ENCODE measurements at regions not wholly inside any gene's neighbourhood (a gene's known extent, or its start where the extent isn't known, plus 50 kb on each side); places are given as distances from the start of the nearest gene placed in this dataset.

GRCh38 chr1:221470000-221470698, 271.7 kb downstream of the DUSP10 start:
- Histone ChIP-seq H3K9me3 (ENCODE audit: low read length) (no peaks in the 10 kb centered on the region), H3K27me3 (ENCODE audit: insufficient read depth, low read length, poor library complexity, severe bottlenecking) (peaks cover 4% of the 10 kb centered on the region), H3K27ac (ENCODE audit: low read depth, low read length) (no peak overlapping the region), H3K4me3 (ENCODE audit: low read length) (no peak overlapping the region), H3K4me1 (ENCODE audit: insufficient read depth, low read length) (no peaks in the 10 kb centered on the region), H3K36me3 (ENCODE audit: insufficient read depth, low read length) (no peaks in the 10 kb centered on the region)
- Mint-ChIP-seq H3K27ac (no peak overlapping the region), H3K4me3 (no peak overlapping the region), H3K9me3 (peaks cover 0 to 11% (median 10%) of the 10 kb centered on the region in 5 donors), H3K36me3 (no peaks in the 10 kb centered on the region), H3K27me3 (peaks cover 17 to 62% of the 10 kb centered on the region in 2 donors), H3K4me1 (no peaks in the 10 kb centered on the region)
- ChIA-PET CTCF (interaction anchor here (1.2 kb wide), 1 partner anchor 985 kb away, joined by 3 read pairs; no protein-coding TSS in a partner anchor), POLR2A (no interaction called here)
- no peak for DNase-seq

DNA sequence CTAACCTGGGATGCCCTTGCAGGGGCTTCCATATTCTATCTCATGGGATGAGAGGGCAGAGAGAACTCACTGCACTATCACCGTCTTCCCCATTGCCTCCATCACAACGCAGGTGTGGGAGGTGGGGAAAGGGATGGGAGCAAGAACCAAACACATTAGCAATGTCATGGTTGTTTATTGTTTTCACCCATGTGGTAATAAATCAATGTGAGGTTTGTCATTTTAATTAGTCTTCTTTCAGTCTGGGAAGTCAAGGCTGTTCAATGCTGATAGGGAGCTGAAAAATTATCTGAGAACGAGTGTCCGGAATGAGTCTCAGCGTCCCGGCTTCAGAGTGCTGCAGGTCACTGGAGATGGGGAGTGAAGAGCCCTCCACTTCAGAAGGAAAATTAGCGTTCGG, 268.5 kb downstream of the DUSP10 start:
- H3K27me3 Mint-ChIP-seq: peaks cover 17 to 53% of the 10 kb centered on the region in 2 donors
- no peaks in the 10 kb centered on the region for H3K36me3 Mint-ChIP-seq
- no peak for DNase-seq
- CTCF ChIA-PET: no interaction called here
- Histone ChIP-seq H3K9me3 (ENCODE audit: low read length) (no peaks in the 10 kb centered on the region), H3K27ac (ENCODE audit: low read depth, low read length) (no peak overlapping the region), H3K36me3 (ENCODE audit: insufficient read depth, low read length) (no peaks in the 10 kb centered on the region), H3K27me3 (ENCODE audit: insufficient read depth, low read length, poor library complexity, severe bottlenecking) (no peaks in the 10 kb centered on the region), H3K4me1 (ENCODE audit: insufficient read depth, low read length) (no peaks in the 10 kb centered on the region), H3K4me3 (ENCODE audit: low read length) (no peak overlapping the region)
- peaks cover 0 to 3% (median 0%) of the 10 kb centered on the region in 3 donors for H3K4me1 Mint-ChIP-seq
- H3K27ac Mint-ChIP-seq: no peak overlapping the region
- no peak overlapping the region for H3K4me3 Mint-ChIP-seq
- POLR2A ChIA-PET: no interaction called here
- peaks cover 0 to 3% (median 0%) of the 10 kb centered on the region in 5 donors for H3K9me3 Mint-ChIP-seq

GRCh38 chr1:221477252-221477651, 264.6 kb downstream of the DUSP10 start:
- CTCF ChIA-PET: interaction anchor here (0.7 to 2.8 kb wide), 12 partner anchors 10 to 978 kb away, joined by 3 to 13 read pairs (median 4); partner anchors contain the start of gene DUSP10
- no peak overlapping the region for H3K4me3 Mint-ChIP-seq
- Histone ChIP-seq H3K27ac (ENCODE audit: low read depth, low read length) (no peak overlapping the region), H3K4me3 (ENCODE audit: low read length) (no peak overlapping the region), H3K9me3 (ENCODE audit: low read length) (no peaks in the 10 kb centered on the region), H3K4me1 (ENCODE audit: insufficient read depth, low read length) (no peaks in the 10 kb centered on the region), H3K36me3 (ENCODE audit: insufficient read depth, low read length) (no peaks in the 10 kb centered on the region), H3K27me3 (ENCODE audit: insufficient read depth, low read length, poor library complexity, severe bottlenecking) (no peaks in the 10 kb centered on the region)
- peaks cover 13 to 23% of the 10 kb centered on the region in 2 donors for H3K27me3 Mint-ChIP-seq
- no peaks in the 10 kb centered on the region for H3K36me3 Mint-ChIP-seq
- H3K9me3 Mint-ChIP-seq: no peaks in the 10 kb centered on the region
- POLR2A ChIA-PET: no interaction called here
- no peak for DNase-seq
- no peak overlapping the region for H3K27ac Mint-ChIP-seq
- H3K4me1 Mint-ChIP-seq: peaks cover 0 to 3% (median 0%) of the 10 kb centered on the region in 3 donors

DNA sequence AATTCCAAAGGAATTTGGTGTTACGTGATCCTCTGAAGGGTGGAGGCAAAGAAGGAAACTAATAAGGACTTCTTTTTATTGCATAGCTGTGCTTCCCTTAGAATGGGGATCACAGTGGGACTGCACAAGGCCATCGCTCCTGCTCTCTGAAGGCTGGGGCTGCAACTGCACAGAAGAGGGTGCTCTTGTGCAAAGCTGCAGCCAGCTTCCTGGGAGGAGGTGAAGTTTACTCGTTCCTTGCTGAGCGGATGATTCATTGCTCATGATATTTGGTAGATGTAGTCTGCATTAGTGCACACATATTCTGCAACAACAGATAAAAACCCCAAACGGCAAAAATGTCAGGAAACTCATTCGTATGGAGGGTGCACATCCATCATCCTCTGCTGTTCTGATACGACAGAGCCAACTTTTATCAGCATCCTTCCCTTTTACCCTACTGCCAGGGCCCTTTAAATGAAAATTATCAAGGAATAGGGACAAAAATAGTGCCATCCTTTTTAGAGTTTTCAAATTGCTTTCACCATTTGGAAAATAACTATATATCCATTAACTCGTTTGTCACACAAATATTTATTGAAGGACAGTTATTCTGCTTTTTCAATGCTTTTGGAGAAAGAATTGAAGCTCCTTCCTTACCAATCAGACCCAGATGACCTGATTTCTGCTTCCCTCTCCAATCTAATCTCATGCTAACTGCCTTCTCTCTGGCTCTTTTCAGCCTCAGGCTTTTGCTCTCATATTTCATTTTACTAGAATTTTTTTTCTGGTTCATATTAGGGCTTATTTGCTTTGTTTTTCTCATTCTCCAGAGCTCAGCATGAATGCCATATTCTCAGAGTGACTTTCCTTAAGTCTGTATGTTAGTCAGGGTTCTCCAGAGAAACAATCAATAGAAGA, 263.6 kb downstream of the DUSP10 start:
- H3K27me3 Mint-ChIP-seq: peaks cover 4 to 14% of the 10 kb centered on the region in 2 donors
- peaks cover 0 to 3% (median 0%) of the 10 kb centered on the region in 3 donors for H3K4me1 Mint-ChIP-seq
- H3K4me3 ChIP-seq (ENCODE audit: low read length): no peak overlapping the region
- H3K4me3 Mint-ChIP-seq: no peak overlapping the region
- no peak overlapping the region for H3K27ac ChIP-seq (ENCODE audit: low read depth, low read length)
- H3K9me3 Mint-ChIP-seq: no peaks in the 10 kb centered on the region
- ChIA-PET CTCF (interaction anchor here (0.7 to 2.8 kb wide), 19 partner anchors 11 to 977 kb away, joined by 3 to 13 read pairs (median 3); partner anchors contain the start of gene DUSP10), POLR2A (no interaction called here)
- H3K27me3 ChIP-seq (ENCODE audit: insufficient read depth, low read length, poor library complexity, severe bottlenecking): no peaks in the 10 kb centered on the region
- no peaks in the 10 kb centered on the region for H3K9me3 ChIP-seq (ENCODE audit: low read length)
- H3K36me3 ChIP-seq (ENCODE audit: insufficient read depth, low read length): no peaks in the 10 kb centered on the region
- DNase-seq: peak; percentile 14 to 72 (median 17)
- no peaks in the 10 kb centered on the region for H3K4me1 ChIP-seq (ENCODE audit: insufficient read depth, low read length)
- H3K36me3 Mint-ChIP-seq: no peaks in the 10 kb centered on the region
- H3K27ac Mint-ChIP-seq: peak overlapping the region in 2 of 8 donors; percentile 26 to 30

DNA sequence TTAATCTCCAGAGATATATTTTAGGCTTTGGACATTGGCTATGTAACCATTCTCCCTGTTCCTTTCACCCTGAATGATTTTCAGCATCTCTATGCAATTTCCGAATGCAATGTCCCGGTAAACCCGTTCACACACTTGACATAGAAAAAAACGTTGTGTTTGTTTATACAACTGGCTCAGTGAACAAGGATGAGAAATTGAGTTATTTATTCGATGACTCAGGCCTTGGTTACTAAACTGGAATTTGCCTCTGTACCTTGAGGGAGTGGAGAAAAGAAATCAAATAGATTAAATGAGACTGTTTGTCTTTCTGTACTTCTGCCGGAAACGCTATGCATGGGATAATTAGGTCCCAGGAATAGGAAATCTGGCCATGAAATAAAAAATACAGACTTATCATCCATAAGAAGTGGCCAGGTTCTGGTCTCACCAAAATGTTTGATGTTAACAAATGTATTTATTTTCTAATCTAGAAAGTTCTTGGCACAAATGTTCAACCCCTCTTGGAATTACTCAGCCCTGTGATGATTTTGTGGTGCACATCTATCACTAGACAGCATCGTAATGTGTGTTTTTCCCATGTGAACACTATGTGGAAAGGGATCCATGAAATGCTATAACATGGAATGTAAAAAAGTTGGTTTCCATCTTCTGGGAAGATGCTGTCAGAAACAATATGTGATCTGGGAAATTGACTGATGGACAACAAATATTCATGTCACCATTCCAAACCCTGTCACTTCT, 253.9 kb downstream of the DUSP10 start:
- Histone ChIP-seq H3K27me3 (ENCODE audit: insufficient read depth, low read length, poor library complexity, severe bottlenecking) (no peaks in the 10 kb centered on the region), H3K4me1 (ENCODE audit: insufficient read depth, low read length) (no peaks in the 10 kb centered on the region), H3K27ac (ENCODE audit: low read depth, low read length) (no peak overlapping the region), H3K4me3 (ENCODE audit: low read length) (no peak overlapping the region), H3K36me3 (ENCODE audit: insufficient read depth, low read length) (no peaks in the 10 kb centered on the region), H3K9me3 (ENCODE audit: low read length) (no peaks in the 10 kb centered on the region)
- H3K9me3 Mint-ChIP-seq: no peaks in the 10 kb centered on the region
- H3K4me3 Mint-ChIP-seq: no peak overlapping the region
- CTCF ChIA-PET: no interaction called here
- no peaks in the 10 kb centered on the region for H3K4me1 Mint-ChIP-seq
- no peaks in the 10 kb centered on the region for H3K36me3 Mint-ChIP-seq
- H3K27ac Mint-ChIP-seq: no peak overlapping the region
- POLR2A ChIA-PET: no interaction called here
- no peaks in the 10 kb centered on the region for H3K27me3 Mint-ChIP-seq
- DNase-seq: no peak

- no peaks in the 10 kb centered on the region for H3K4me1 Mint-ChIP-seq
- Histone ChIP-seq H3K9me3 (ENCODE audit: low read length) (no peaks in the 10 kb centered on the region), H3K27ac (ENCODE audit: low read depth, low read length) (no peak overlapping the region), H3K36me3 (ENCODE audit: insufficient read depth, low read length) (no peaks in the 10 kb centered on the region), H3K4me3 (ENCODE audit: low read length) (no peak overlapping the region), H3K27me3 (ENCODE audit: insufficient read depth, low read length, poor library complexity, severe bottlenecking) (no peaks in the 10 kb centered on the region), H3K4me1 (ENCODE audit: insufficient read depth, low read length) (no peaks in the 10 kb centered on the region)
- H3K27ac Mint-ChIP-seq: no peak overlapping the region
- CTCF ChIA-PET: no interaction called here
- no peak for DNase-seq
- no peaks in the 10 kb centered on the region for H3K9me3 Mint-ChIP-seq
- POLR2A ChIA-PET: no interaction called here
- no peaks in the 10 kb centered on the region for H3K27me3 Mint-ChIP-seq
- H3K36me3 Mint-ChIP-seq: no peaks in the 10 kb centered on the region
- no peak overlapping the region for H3K4me3 Mint-ChIP-seq
Observed at GRCh38 chr1:221488550-221488949, 253.3 kb downstream of the DUSP10 start.

GRCh38 chr1:221494670-221495069, 247.2 kb downstream of the DUSP10 start:
- no peak overlapping the region for H3K27ac ChIP-seq (ENCODE audit: low read depth, low read length)
- no peak overlapping the region for H3K27ac Mint-ChIP-seq
- H3K9me3 ChIP-seq (ENCODE audit: low read length): no peaks in the 10 kb centered on the region
- no peaks in the 10 kb centered on the region for H3K9me3 Mint-ChIP-seq
- no peaks in the 10 kb centered on the region for H3K4me1 ChIP-seq (ENCODE audit: insufficient read depth, low read length)
- H3K4me3 Mint-ChIP-seq: no peak overlapping the region
- H3K27me3 ChIP-seq (ENCODE audit: insufficient read depth, low read length, poor library complexity, severe bottlenecking): no peaks in the 10 kb centered on the region
- no peak for DNase-seq
- CTCF ChIA-PET: interaction anchor here (1.2 kb wide), 1 partner anchor 17 kb away, joined by 3 read pairs; no protein-coding TSS in a partner anchor
- no peaks in the 10 kb centered on the region for H3K36me3 ChIP-seq (ENCODE audit: insufficient read depth, low read length)
- no peaks in the 10 kb centered on the region for H3K36me3 Mint-ChIP-seq
- no peak overlapping the region for H3K4me3 ChIP-seq (ENCODE audit: low read length)
- H3K27me3 Mint-ChIP-seq: peaks cover 2 to 7% of the 10 kb centered on the region in 2 donors
- no peaks in the 10 kb centered on the region for H3K4me1 Mint-ChIP-seq
- POLR2A ChIA-PET: no interaction called here

Data from CD8-positive, alpha-beta memory T cell (primary cell).